ENCODE measurements at regions not wholly inside any gene's neighbourhood (a gene's known extent, or its start where the extent isn't known, plus 50 kb on each side); places are given as distances from the start of the nearest gene placed in this dataset.

GRCh38 chr18:51660188-51660715 lies 462.8 kb upstream of the MEX3C start:
- Histone ChIP-seq H4K20me1 (ENCODE audit: control insufficient read depth, insufficient read depth) (no peaks in the 10 kb centered on the region), H3K27ac (ENCODE audit: control insufficient read depth, insufficient read depth) (no peak overlapping the region), H3K4me1 (ENCODE audit: control insufficient read depth, insufficient read depth, low read length) (peaks cover 7% of the 10 kb centered on the region), H3K27me3 (replicated peaks in 1 of 2; ENCODE audit: control insufficient read depth in 2 of 2, insufficient read depth in 2 of 2, low read length in 1 of 2) (no peaks in the 10 kb centered on the region), H3K79me2 (ENCODE audit: control insufficient read depth, insufficient read depth, low read length) (no peaks in the 10 kb centered on the region), H3K36me3 (ENCODE audit: control insufficient read depth in 2 of 2, insufficient read depth in 2 of 2, low read length in 1 of 2) (no peaks in the 10 kb centered on the region), H3K4me3 (no peak overlapping the region), H3K4me2 (ENCODE audit: control insufficient read depth, insufficient read depth) (no peak overlapping the region), H3K9ac (ENCODE audit: control insufficient read depth, insufficient read depth, low read length) (no peak overlapping the region), H2AFZ (ENCODE audit: control insufficient read depth, low read depth, low read length) (no peak overlapping the region), H3K9me3 (replicated peaks; ENCODE audit: control insufficient read depth, insufficient read depth, low read length) (no peaks in the 10 kb centered on the region)
- TF ChIP-seq SPI1 (IDR thresholded peaks at IDR 0.05; ENCODE audit: borderline replicate concordance, insufficient read depth, low read depth, low read length) (peak; percentile 34; the same call in 1 of the 2 replicates), ASH2L (IDR thresholded peaks at IDR 0.05; ENCODE audit: borderline replicate concordance, low read depth) (no peak)
- ChIA-PET POLR2A (no interaction called here), RAD21 (ENCODE audit: unreplicated experiment) (no interaction called here), SMC1A (ENCODE audit: uncharacterized antibody, unreplicated experiment) (interaction anchor here (0.9 kb wide), 1 partner anchor 8 kb away, joined by 3 read pairs; no protein-coding TSS in a partner anchor), CTCF (interaction anchor here (1.2 to 1.4 kb wide), 2 partner anchors 39 to 40 kb away, joined by 3 to 5 read pairs; no protein-coding TSS in a partner anchor)
- no peak for DNase-seq (ENCODE audit: low read depth, low spot score)
- 29% methylated on average over 2 of the region's 2 CpGs for WGBS (ENCODE audit: insufficient coverage, insufficient replicate concordance, low lambda C conversion rate, missing lambda C conversion rate)
- BruUV-seq (replicated peaks), result no TSS peak
- intact Hi-C loops (cut with micrococcal nuclease; ENCODE audit: unreplicated experiment) (no loop called here), in situ Hi-C loops (cut with MboI) (loop anchor here (10.0 to 25.0 kb wide), 3 partner anchors 1035 to 1727 kb away; no protein-coding TSS in a partner anchor)
- ATAC-seq, result no peak
- peak; percentile 18 for FAIRE-seq

GRCh38 chr18:51664236-51664635 lies 466.8 kb upstream of the MEX3C start:
- no peak for DNase-seq (ENCODE audit: low read depth, low spot score)
- ChIA-PET SMC1A (ENCODE audit: uncharacterized antibody, unreplicated experiment) (interaction anchor here (1.1 to 1.3 kb wide), 5 partner anchors 16 to 626 kb away, joined by 3 to 4 read pairs (median 3); no protein-coding TSS in a partner anchor), RAD21 (ENCODE audit: unreplicated experiment) (interaction anchor here (0.7 to 1.5 kb wide), 3 partner anchors 34 to 556 kb away, joined by 3 read pairs; no protein-coding TSS in a partner anchor), POLR2A (no interaction called here), CTCF (interaction anchor here (0.6 to 1.6 kb wide), 2 partner anchors 9 to 123 kb away, joined by 3 read pairs; no protein-coding TSS in a partner anchor)
- FAIRE-seq, result no peak
- intact Hi-C loops (cut with micrococcal nuclease; ENCODE audit: unreplicated experiment), result no loop called here
- Histone ChIP-seq H3K9me3 (replicated peaks; ENCODE audit: control insufficient read depth, insufficient read depth, low read length) (no peaks in the 10 kb centered on the region), H3K36me3 (ENCODE audit: control insufficient read depth in 2 of 2, insufficient read depth in 2 of 2, low read length in 1 of 2) (no peaks in the 10 kb centered on the region), H3K27ac (ENCODE audit: control insufficient read depth, insufficient read depth) (no peak overlapping the region), H3K79me2 (ENCODE audit: control insufficient read depth, insufficient read depth, low read length) (no peaks in the 10 kb centered on the region), H2AFZ (ENCODE audit: control insufficient read depth, low read depth, low read length) (no peak overlapping the region), H3K4me2 (ENCODE audit: control insufficient read depth, insufficient read depth) (no peak overlapping the region), H3K4me3 (no peak overlapping the region), H3K9ac (ENCODE audit: control insufficient read depth, insufficient read depth, low read length) (no peak overlapping the region), H3K27me3 (replicated peaks in 1 of 2; ENCODE audit: control insufficient read depth in 2 of 2, insufficient read depth in 2 of 2, low read length in 1 of 2) (no peaks in the 10 kb centered on the region), H4K20me1 (ENCODE audit: control insufficient read depth, insufficient read depth) (no peaks in the 10 kb centered on the region), H3K4me1 (ENCODE audit: control insufficient read depth, insufficient read depth, low read length) (no peaks in the 10 kb centered on the region)
- no TSS peak for BruUV-seq (replicated peaks)
- ATAC-seq, result no peak
- WGBS (ENCODE audit: insufficient coverage, insufficient replicate concordance, low lambda C conversion rate, missing lambda C conversion rate), result 8% methylated on average over 3 of the region's 3 CpGs
- in situ Hi-C loops (cut with MboI), result loop anchor here (10.0 to 25.0 kb wide), 3 partner anchors 1031 to 1723 kb away; no protein-coding TSS in a partner anchor
- no peak for TF ChIP-seq GABPA (IDR thresholded peaks at IDR 0.05; ENCODE audit: low read depth)
- no peak for TF ChIP-seq HSF1 (IDR thresholded peaks at IDR 0.05; ENCODE audit: low read depth, low read length)
- TF ChIP-seq NR2C2 (IDR thresholded peaks at IDR 0.05; ENCODE audit: borderline replicate concordance, control insufficient read depth, insufficient read length, low read depth), result no peak
- TF ChIP-seq MLLT1 (IDR thresholded peaks at IDR 0.05), result no peak
- TF ChIP-seq ZBTB4 (CRISPR knock-in tag; IDR thresholded peaks at IDR 0.05), result no peak
- no peak for TF ChIP-seq RAD51 (IDR thresholded peaks at IDR 0.05)
- no peak for TF ChIP-seq JUND (IDR thresholded peaks at IDR 0.05; ENCODE audit: low read depth, low read length)
- TF ChIP-seq ZSCAN29 (IDR thresholded peaks at IDR 0.05), result no peak
- TF ChIP-seq RBBP5 (conservative IDR thresholded peaks at IDR 0.05), result no peak

All from GM12878 (cell line).